Prostate gland (tissue), 2 donors: ENCODE measurements at regions not wholly inside any gene's neighbourhood (a gene's known extent, or its start where the extent isn't known, plus 50 kb on each side); places are given as distances from the start of the nearest gene placed in this dataset.

Source experiments
- DNase-seq: peaks from one replicate; pipeline ENCODE4 v3.0.0-alpha.2; 2019; ENCODE audit warnings: low spot score
- H3K27ac ChIP-seq, 2 donors: fragments of 200-600 bp; sonication (generic); 2 replicates each; pipeline ENCODE4 v1.5.1; 2017 to 2019
- H3K27me3 ChIP-seq: fragments of 200-600 bp; sonication (generic); replicated peaks from 2 replicates; pipeline ENCODE4 v1.5.1; 2019; ENCODE audit not compliant: insufficient read depth
- H3K36me3 ChIP-seq, 2 donors: fragments of 200-600 bp; sonication (generic); 1 replicate in 1 of 2; 2 replicates in 1 of 2; pipeline versions ENCODE4 v1.5.1 to v1.8.1; 2017 to 2019
- H3K4me1 ChIP-seq: fragments of 200-600 bp; sonication (generic); replicated peaks from 2 replicates; pipeline ENCODE4 v1.5.1; 2019
- H3K4me3 ChIP-seq, 2 donors: fragments of 200-600 bp; sonication (generic); 2 replicates each; pipeline ENCODE4 v1.5.1; 2017 to 2019
- H3K9me3 ChIP-seq: fragments of 200-600 bp; sonication (generic); 2 replicates; pipeline ENCODE4 v1.5.1; 2017
- CTCF ChIP-seq, 4 experiments: fragments of 200-600 bp in 2 of 4; fragments of 450-650 bp in 2 of 4; sonication (generic) in 2 of 4; IDR thresholded peaks; 1 replicate in 3 of 4; 2 replicates in 1 of 4; pipeline ENCODE4 v1.5.1; 2016 to 2019; ENCODE audit warnings: antibody characterized with exemption in 4 of 4, mild to moderate bottlenecking in 2 of 4, moderate library complexity in 2 of 4
- POLR2A ChIP-seq: fragments of 450-650 bp; IDR thresholded peaks from one replicate; pipeline ENCODE4 v1.6.1; 2016; ENCODE audit warnings: antibody characterized with exemption, mild to moderate bottlenecking
- POLR2AphosphoS5 ChIP-seq: sonication (generic); formaldehyde crosslinking; IDR thresholded peaks from one replicate; pipeline ENCODE4 v1.6.1; 2017; ENCODE audit warnings: antibody characterized with exemption
- WGBS: methylation state at CpG from one replicate; pipeline ENCODE4 v1.1.5; 2018; 5-methylcytosine and 5-hydroxymethylcytosine counted together
- intact Hi-C: fragments of 100-400 bp; cut with DNase I; formaldehyde crosslinking; loops from one replicate; pipeline ENCODE4 v1.14.2; 2022

- Histone ChIP-seq H3K4me3 (no peak overlapping the region), H3K27ac (no peak overlapping the region), H3K27me3 (no peaks in the 10 kb centered on the region), H3K9me3 (no peaks in the 10 kb centered on the region), H3K4me1 (no peaks in the 10 kb centered on the region), H3K36me3 (no peaks in the 10 kb centered on the region)
- TF ChIP-seq CTCF (IDR thresholded peaks at IDR 0.05) (no peak), POLR2AphosphoS5 (no peak), POLR2A (no peak)
- DNase-seq, result no peak
- 47% methylated on average over 2 of the region's 2 CpGs for WGBS
- intact Hi-C loops, result no loop called here
Measured at GRCh38 chr3:135412475-135412874, 553.1 kb upstream of the PPP2R3A start.

- WGBS, result 93% methylated on average over 2 of the region's 2 CpGs
- intact Hi-C loops, result no loop called here
- Histone ChIP-seq H3K9me3 (no peaks in the 10 kb centered on the region), H3K36me3 (no peaks in the 10 kb centered on the region), H3K4me3 (no peak overlapping the region), H3K4me1 (no peaks in the 10 kb centered on the region), H3K27ac (no peak overlapping the region), H3K27me3 (no peaks in the 10 kb centered on the region)
- DNase-seq, result no peak
- TF ChIP-seq POLR2A, result no peak
- TF ChIP-seq POLR2AphosphoS5, result no peak
- no peak for TF ChIP-seq CTCF (IDR thresholded peaks at IDR 0.05)
Measured at GRCh38 chr3:135416182-135416581, 549.3 kb upstream of the PPP2R3A start.

- H3K4me3 ChIP-seq, result no peak overlapping the region
- WGBS, result 78% methylated on average over 2 of the region's 2 CpGs
Measured at GRCh38 chr3:135419155-135419554, 546.4 kb upstream of the PPP2R3A start.

GRCh38 chr3:135426508-135426907, 539.0 kb upstream of the PPP2R3A start:
- no peak for DNase-seq

More at GRCh38 chr3:135419155-135419554, 546.4 kb upstream of the PPP2R3A start:
- intact Hi-C loops, result no loop called here
- H3K27me3 ChIP-seq, result no peaks in the 10 kb centered on the region
- H3K9me3 ChIP-seq, result no peaks in the 10 kb centered on the region
- no peaks in the 10 kb centered on the region for H3K4me1 ChIP-seq
- DNase-seq, result no peak
- H3K36me3 ChIP-seq, result no peaks in the 10 kb centered on the region
- no peak for TF ChIP-seq CTCF (IDR thresholded peaks at IDR 0.05)
- TF ChIP-seq POLR2AphosphoS5, result no peak
- TF ChIP-seq POLR2A, result no peak
- no peak overlapping the region for H3K27ac ChIP-seq

More at GRCh38 chr3:135426508-135426907, 539.0 kb upstream of the PPP2R3A start:
- no peaks in the 10 kb centered on the region for H3K27me3 ChIP-seq
- TF ChIP-seq CTCF (IDR thresholded peaks at IDR 0.05), result no peak
- TF ChIP-seq POLR2A, result no peak
- TF ChIP-seq POLR2AphosphoS5, result no peak
- no peaks in the 10 kb centered on the region for H3K36me3 ChIP-seq
- WGBS, result 87% methylated on average over 2 of the region's 2 CpGs
- no peaks in the 10 kb centered on the region for H3K9me3 ChIP-seq
- intact Hi-C loops, result no loop called here
- no peaks in the 10 kb centered on the region for H3K4me1 ChIP-seq
- no peak overlapping the region for H3K27ac ChIP-seq
- H3K4me3 ChIP-seq, result no peak overlapping the region
